Liver (tissue), 8 donors: ENCODE measurements at regions not wholly inside any gene's neighbourhood (a gene's known extent, or its start where the extent isn't known, plus 50 kb on each side); places are given as distances from the start of the nearest gene placed in this dataset.
"Not testable (repeated sequence)": the region's sequence is repeated elsewhere in the genome, so short reads cannot be mapped to it uniquely, and the experiment has no call there.

Experiments
- DNase-seq: peaks from one replicate; pipeline ENCODE4 v3.0.0-alpha.2; 2017; ENCODE audit warnings: low spot score
- H3K27ac ChIP-seq, 2 donors: one replicate each; pipeline ENCODE4 v1.7.0; 2013; ENCODE audit warnings: inconsistent platforms in 2 of 2, low read length in 2 of 2, control low read depth in 1 of 2, low read depth in 1 of 2, mild to moderate bottlenecking in 1 of 2
- H3K27me3 ChIP-seq, 4 donors: one replicate each; pipeline versions ENCODE4 v1.6.1 to v1.7.0; 2013; ENCODE audit warnings: low read length in 3 of 4, inconsistent platforms in 1 of 4, mild to moderate bottlenecking in 1 of 4, moderate library complexity in 1 of 4; ENCODE audit not compliant: control insufficient read depth in 4 of 4, insufficient read depth in 4 of 4
- H3K36me3 ChIP-seq, 4 donors: one replicate each; pipeline versions ENCODE4 v1.6.1 to v1.7.0; 2013; ENCODE audit warnings: low read length in 3 of 4, mild to moderate bottlenecking in 3 of 4, low read depth in 1 of 4, moderate library complexity in 1 of 4; ENCODE audit not compliant: control insufficient read depth in 4 of 4, insufficient read depth in 3 of 4
- H3K4me1 ChIP-seq, 4 donors: one replicate each; pipeline versions ENCODE4 v1.6.1 to v1.7.0; 2013; ENCODE audit warnings: low read length in 3 of 4, mild to moderate bottlenecking in 3 of 4, moderate library complexity in 1 of 4; ENCODE audit not compliant: control insufficient read depth in 4 of 4, insufficient read depth in 4 of 4
- H3K4me3 ChIP-seq, 3 donors: one replicate each; pipeline versions ENCODE4 v1.6.1 to v1.7.0; 2013; ENCODE audit warnings: low read length in 3 of 3, control low read depth in 1 of 3, low read depth in 1 of 3, mild to moderate bottlenecking in 1 of 3
- H3K9ac ChIP-seq, 2 donors: one replicate each; pipeline ENCODE4 v1.7.0; 2013; ENCODE audit warnings: low read length in 2 of 2, mild to moderate bottlenecking in 2 of 2, moderate library complexity in 2 of 2, control low read depth in 1 of 2, low read depth in 1 of 2
- H3K9me3 ChIP-seq, 4 donors: one replicate each; pipeline versions ENCODE4 v1.6.1 to v1.7.0; 2013; ENCODE audit warnings: low read length in 3 of 4; ENCODE audit not compliant: control insufficient read depth in 4 of 4
- ATF3 ChIP-seq: IDR thresholded peaks from 2 replicates; pipeline ENCODE4 v1.6.1; 2016; ENCODE audit warnings: antibody characterized with exemption
- CTCF ChIP-seq: fragments of 150-350 bp; IDR thresholded peaks from 2 replicates; pipeline ENCODE4 v1.5.1; 2017; ENCODE audit warnings: improper control_type of control experiment, low read depth, low read length; ENCODE audit not compliant: missing input control
- EGR1 ChIP-seq, 2 donors: IDR thresholded peaks; 2 replicates each; pipeline ENCODE4 v1.6.1; 2016 to 2018; ENCODE audit warnings: antibody characterized with exemption in 2 of 2, low read depth in 2 of 2
- FOXA1 ChIP-seq: IDR thresholded peaks from 2 replicates; pipeline ENCODE4 v1.6.1; 2016; ENCODE audit warnings: antibody characterized with exemption
- FOXA2 ChIP-seq: IDR thresholded peaks from 2 replicates; pipeline ENCODE4 v1.6.1; 2016; ENCODE audit warnings: antibody characterized with exemption
- GABPA ChIP-seq, 2 donors: IDR thresholded peaks in 1 of 2; conservative IDR thresholded peaks in 1 of 2; 2 replicates each; pipeline ENCODE4 v1.6.1; 2016; ENCODE audit warnings: antibody characterized with exemption in 2 of 2, mild to moderate bottlenecking in 1 of 2, moderate library complexity in 1 of 2
- HNF4A ChIP-seq, 2 donors: conservative IDR thresholded peaks; 2 replicates each; pipeline ENCODE4 v1.6.1; 2016; ENCODE audit warnings: antibody characterized with exemption in 2 of 2, mild to moderate bottlenecking in 2 of 2
- HNF4G ChIP-seq: IDR thresholded peaks from 2 replicates; pipeline ENCODE4 v1.6.1; 2016; ENCODE audit warnings: antibody characterized with exemption
- JUND ChIP-seq, 2 donors: IDR thresholded peaks; 2 replicates each; pipeline ENCODE4 v1.6.1; 2016; ENCODE audit warnings: antibody characterized with exemption in 2 of 2
- MAX ChIP-seq: IDR thresholded peaks from 2 replicates; pipeline ENCODE4 v1.6.1; 2016; ENCODE audit warnings: antibody characterized with exemption
- NR2F2 ChIP-seq: IDR thresholded peaks from 2 replicates; pipeline ENCODE4 v1.6.1; 2016; ENCODE audit warnings: antibody characterized with exemption
- RAD21 ChIP-seq, 2 donors: IDR thresholded peaks; 2 replicates each; pipeline ENCODE4 v1.6.1; 2016; ENCODE audit warnings: antibody characterized with exemption in 2 of 2, mild to moderate bottlenecking in 2 of 2
- REST ChIP-seq: IDR thresholded peaks from 2 replicates; pipeline ENCODE4 v1.6.1; 2016; ENCODE audit warnings: antibody characterized with exemption, mild to moderate bottlenecking
- RXRA ChIP-seq, 2 donors: IDR thresholded peaks; 2 replicates each; pipeline ENCODE4 v1.6.1; 2017 to 2018; ENCODE audit warnings: antibody characterized with exemption in 2 of 2, mild to moderate bottlenecking in 1 of 2
- YY1 ChIP-seq: IDR thresholded peaks from 2 replicates; pipeline ENCODE4 v1.6.1; 2016; ENCODE audit warnings: antibody characterized with exemption, mild to moderate bottlenecking
- ZBTB33 ChIP-seq: IDR thresholded peaks from 2 replicates; pipeline ENCODE4 v1.6.1; 2016; ENCODE audit warnings: antibody characterized with exemption
- WGBS: extraction: QIAGEN DNeasy Blood & Tissue Kit; methylation state at CpG from one replicate; pipeline ENCODE4 v1.1.7; 2013; 5-methylcytosine and 5-hydroxymethylcytosine counted together
- donor health status: healthy.
- donor health status: healthy.
- donor health status: healthy.
- donor health status: healthy.
- donor health status: healthy.

GRCh38 chr5:87195616-87196015 is 72.1 kb upstream of the RASA1 start:
- Histone ChIP-seq H3K36me3 (no peaks in the 10 kb centered on the region), H3K27ac (no peak overlapping the region), H3K9me3 (no peaks in the 10 kb centered on the region), H3K9ac (no peak overlapping the region), H3K4me3 (no peak overlapping the region), H3K27me3 (no peaks in the 10 kb centered on the region), H3K4me1 (peaks cover 0 to 5% (median 0%) of the 10 kb centered on the region in 4 donors)
- WGBS = 84% methylated on average over 3 of the region's 3 CpGs
- DNase-seq = no peak
- TF ChIP-seq REST = no peak

GRCh38 chr5:87198010-87198409 is 69.7 kb upstream of the RASA1 start:
- Histone ChIP-seq H3K9me3 (no peaks in the 10 kb centered on the region), H3K4me3 (no peak overlapping the region), H3K27me3 (no peaks in the 10 kb centered on the region), H3K36me3 (no peaks in the 10 kb centered on the region), H3K9ac (no peak overlapping the region), H3K4me1 (peaks cover 0 to 5% (median 0%) of the 10 kb centered on the region in 4 donors), H3K27ac (no peak overlapping the region)
- WGBS = 95% methylated on average over 5 of the region's 5 CpGs
- TF ChIP-seq HNF4G (no peak), FOXA1 (no peak), FOXA2 (no peak), ATF3 (no peak), REST (no peak), EGR1 (IDR thresholded peaks at IDR 0.05; ENCODE audit: low read depth in 2 of 2) (no peak), RAD21 (IDR thresholded peaks at IDR 0.05) (no peak), NR2F2 (no peak), YY1 (no peak), ZBTB33 (no peak), HNF4A (conservative IDR thresholded peaks at IDR 0.05) (no peak), RXRA (IDR thresholded peaks at IDR 0.05) (no peak), GABPA (IDR thresholded peaks at IDR 0.05 in 1 of 2, conservative IDR thresholded peaks at IDR 0.05 in 1 of 2) (no peak), CTCF (no peak), MAX (no peak), JUND (IDR thresholded peaks at IDR 0.05) (no peak)
- DNase-seq = no peak

GRCh38 chr5:87199246-87199645 is 68.4 kb upstream of the RASA1 start:
- not testable (repeated sequence) for H3K4me1 ChIP-seq, DNase-seq, H3K9ac ChIP-seq, H3K36me3 ChIP-seq, H3K27ac ChIP-seq, H3K4me3 ChIP-seq, H3K27me3 ChIP-seq, H3K9me3 ChIP-seq
- WGBS = 92% methylated on average over 1 of the region's 1 CpG
